Hepatocyte (in vitro differentiated cells): ENCODE measurements at regions not wholly inside any gene's neighbourhood (a gene's known extent, or its start where the extent isn't known, plus 50 kb on each side); places are given as distances from the start of the nearest gene placed in this dataset.

Experiments used
- EZH2 ChIP-seq: fragments of 200-600 bp; sonication (generic); IDR thresholded peaks from 2 replicates; pipeline ENCODE4 v1.6.1; 2016; ENCODE audit warnings: antibody characterized with exemption, mild to moderate bottlenecking, borderline replicate concordance
- TF ChIP-seq, protein P1 (sequence below): fragments of 200-600 bp; sonication (generic); IDR thresholded peaks from 2 replicates; pipeline ENCODE4 v1.5.1; 2016; ENCODE audit warnings: antibody characterized with exemption, mild to moderate bottlenecking; ENCODE audit not compliant: poor library complexity

DNA sequence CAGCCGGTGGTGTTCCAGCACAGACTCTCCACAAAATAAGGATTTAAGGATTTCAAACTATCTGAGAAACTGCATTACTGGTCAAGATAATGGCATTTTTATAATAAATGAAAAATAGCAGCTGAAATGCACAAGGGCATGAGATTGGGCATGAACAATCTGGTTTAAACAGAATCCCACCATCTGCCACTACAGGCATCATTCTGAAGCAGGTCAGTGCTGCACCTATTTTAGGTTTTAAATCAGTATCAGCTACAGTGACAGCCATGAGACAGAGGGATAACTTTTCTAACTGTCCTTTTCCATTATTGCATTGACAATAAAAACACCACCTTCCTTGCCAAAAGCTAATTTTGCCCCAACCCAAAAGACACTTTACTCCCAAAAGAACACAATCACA lies 186.8 kb downstream of the ETV1 start:
- no peak for TF ChIP-seq EZH2
- TF ChIP-seq, protein P1, sequence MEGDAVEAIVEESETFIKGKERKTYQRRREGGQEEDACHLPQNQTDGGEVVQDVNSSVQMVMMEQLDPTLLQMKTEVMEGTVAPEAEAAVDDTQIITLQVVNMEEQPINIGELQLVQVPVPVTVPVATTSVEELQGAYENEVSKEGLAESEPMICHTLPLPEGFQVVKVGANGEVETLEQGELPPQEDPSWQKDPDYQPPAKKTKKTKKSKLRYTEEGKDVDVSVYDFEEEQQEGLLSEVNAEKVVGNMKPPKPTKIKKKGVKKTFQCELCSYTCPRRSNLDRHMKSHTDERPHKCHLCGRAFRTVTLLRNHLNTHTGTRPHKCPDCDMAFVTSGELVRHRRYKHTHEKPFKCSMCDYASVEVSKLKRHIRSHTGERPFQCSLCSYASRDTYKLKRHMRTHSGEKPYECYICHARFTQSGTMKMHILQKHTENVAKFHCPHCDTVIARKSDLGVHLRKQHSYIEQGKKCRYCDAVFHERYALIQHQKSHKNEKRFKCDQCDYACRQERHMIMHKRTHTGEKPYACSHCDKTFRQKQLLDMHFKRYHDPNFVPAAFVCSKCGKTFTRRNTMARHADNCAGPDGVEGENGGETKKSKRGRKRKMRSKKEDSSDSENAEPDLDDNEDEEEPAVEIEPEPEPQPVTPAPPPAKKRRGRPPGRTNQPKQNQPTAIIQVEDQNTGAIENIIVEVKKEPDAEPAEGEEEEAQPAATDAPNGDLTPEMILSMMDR = no peak
